HepG2 (cell line): ENCODE measurements at regions not wholly inside any gene's neighbourhood (a gene's known extent, or its start where the extent isn't known, plus 50 kb on each side); places are given as distances from the start of the nearest gene placed in this dataset.

ENCODE experiments used
- ATAC-seq: fragments of 200-7000 bp; cut with Tn5 transposase; 3 replicates; pipeline ENCODE4 v1.9.1; 2020; ENCODE audit warnings: mild to moderate bottlenecking, moderate library complexity
- BruUV-seq: library from RNA; stranded (reverse); fragments of 400-500 nt; replicated peaks from 2 replicates; lab custom pipeline; 2021; lab: Mats Ljungman, UMichigan
- CTCF ChIA-PET: fragments of 300-600 bp; formaldehyde crosslinking; extraction: SDS; loops from one replicate; lab custom pipeline; 2021; ENCODE audit warnings: low total read pairs, inconsistent platforms, low intra/inter-chr PET ratio; lab: Yijun Ruan, JAX
- POLR2A ChIA-PET: fragments of 350-600 bp; sonication (Branson Sonifier 250); formaldehyde crosslinking; loops from one replicate; lab custom pipeline; 2020; ENCODE audit warnings: antibody characterized with exemption, inconsistent platforms; lab: Yijun Ruan, JAX
- DNase-seq: peaks from one replicate; pipeline ENCODE4 v3.0.0-alpha.2; 2015; ENCODE audit warnings: low spot score
- FAIRE-seq: peaks from 3 replicates; lab custom pipeline; 2011; peaks lifted over from hg19 to GRCh38; lab: Jason Lieb, UNC
- H2AFZ ChIP-seq: one replicate; pipeline ENCODE4 v1.6.1; 2011; ENCODE audit warnings: low read length, inconsistent platforms
- H3K27ac ChIP-seq: fragments of 300-600 bp; 3 replicates; pipeline ENCODE4 v1.8.0; 2011; ENCODE audit warnings: mixed run types, mild to moderate bottlenecking, mixed read lengths, low read length, inconsistent platforms; ENCODE audit not compliant: insufficient read depth; ENCODE audit errors: extremely low read length
- H3K27me3 ChIP-seq, 2 experiments: fragments of 200-600 bp in 1 of 2; 2 replicates in 1 of 2; 3 replicates in 1 of 2; pipeline versions ENCODE4 v1.6.0 to v1.8.0; 2011; ENCODE audit warnings: low read length in 2 of 2, mild to moderate bottlenecking in 2 of 2, moderate library complexity in 2 of 2, inconsistent platforms in 1 of 2; ENCODE audit not compliant: insufficient read depth in 2 of 2, control insufficient read depth in 1 of 2
- H3K36me3 ChIP-seq, 2 experiments: fragments of 200-600 bp in 1 of 2; replicated peaks in 1 of 2; 2 replicates in 1 of 2; 3 replicates in 1 of 2; pipeline versions ENCODE4 v1.5.1 to v1.8.0; 2011; ENCODE audit warnings: low read length in 2 of 2, inconsistent platforms in 1 of 2; ENCODE audit not compliant: insufficient read depth in 2 of 2, control insufficient read depth in 1 of 2
- H3K4me1 ChIP-seq: 2 replicates; pipeline ENCODE4 v1.5.1; 2012; ENCODE audit warnings: low read length, inconsistent platforms; ENCODE audit not compliant: insufficient read depth
- H3K4me2 ChIP-seq: 2 replicates; pipeline ENCODE4 v1.6.0; 2011; ENCODE audit warnings: low read depth, low read length, inconsistent platforms
- H3K4me3 ChIP-seq, 3 experiments: fragments of 200-600 bp in 1 of 3; sonication (generic), shearing (Covaris generic) in 1 of 3; replicated peaks in 1 of 3; 2 replicates each; pipeline ENCODE4 v1.5.1; 2011 to 2016; ENCODE audit warnings: low read length in 3 of 3, inconsistent platforms in 2 of 3, low read depth in 2 of 3, mild to moderate bottlenecking in 2 of 3, control low read depth in 1 of 3, mixed read lengths in 1 of 3; ENCODE audit not compliant: insufficient read depth in 1 of 3
- H3K79me2 ChIP-seq: one replicate; pipeline ENCODE4 v1.6.1; 2011; ENCODE audit warnings: low read length, inconsistent platforms; ENCODE audit not compliant: insufficient read depth
- H3K9ac ChIP-seq: 2 replicates; pipeline ENCODE4 v1.6.0; 2011; ENCODE audit warnings: mild to moderate bottlenecking, low read depth, low read length, inconsistent platforms; ENCODE audit not compliant: insufficient read depth
- H3K9me3 ChIP-seq: 2 replicates; pipeline ENCODE4 v1.5.1; 2012; ENCODE audit warnings: mild to moderate bottlenecking, low read length
- H4K20me1 ChIP-seq: 2 replicates; pipeline ENCODE4 v1.6.0; 2011; ENCODE audit warnings: inconsistent platforms, mild to moderate bottlenecking, low read length, moderate library complexity; ENCODE audit not compliant: insufficient read depth
- ATF2 ChIP-seq: sonication (generic); formaldehyde crosslinking; IDR thresholded peaks from 2 replicates; pipeline ENCODE4 v1.4.0; 2020; ENCODE audit warnings: missing genetic modification reagents
- CEBPB ChIP-seq: IDR thresholded peaks from 2 replicates; pipeline ENCODE4 v1.6.1; 2011; ENCODE audit warnings: low read depth, low read length, improper control_type of control experiment, borderline replicate concordance
- SOX6 ChIP-seq, 2 experiments: fragments of 450-650 bp in 1 of 2; sonication (generic) in 1 of 2; formaldehyde crosslinking in 1 of 2; IDR thresholded peaks; 2 replicates each; pipeline versions ENCODE4 v1.4.0 to v1.6.1; 2017 to 2020; ENCODE audit warnings: antibody characterized with exemption in 1 of 2, mild to moderate bottlenecking in 1 of 2, missing genetic modification reagents in 1 of 2
- SRF ChIP-seq: IDR thresholded peaks from 2 replicates; pipeline ENCODE4 v1.6.1; 2011; ENCODE audit warnings: mild to moderate bottlenecking, low read depth, low read length, moderate library complexity
- ZNF3 ChIP-seq: IDR thresholded peaks from 2 replicates; pipeline ENCODE4 v1.7.0; 2017; ENCODE audit warnings: inconsistent platforms
- ZNF326 ChIP-seq: sonication (generic); formaldehyde crosslinking; IDR thresholded peaks from 2 replicates; pipeline ENCODE4 v1.4.0; 2020; ENCODE audit warnings: missing genetic modification reagents, borderline replicate concordance
- WGBS: methylation state at CpG from one replicate; pipeline ENCODE4 v1.1.6; 2017; ENCODE audit warnings: low lambda C conversion rate; 5-methylcytosine and 5-hydroxymethylcytosine counted together
- in situ Hi-C: cut with HindIII; loops from 2 replicates; pipeline ENCODE4 v1.10.0; 2017; ENCODE audit warnings: low pct_unique_long_range_greater_than_20kb; ENCODE audit not compliant: extremely low pct_ligation_motif_present
- intact Hi-C: fragments of 100-400 bp; cut with micrococcal nuclease; formaldehyde crosslinking; loops from one replicate; pipeline ENCODE4 v1.10.0; 2022; ENCODE audit not compliant: unreplicated experiment
- TF ChIP-seq, protein P1 (sequence below): sonication (generic); formaldehyde crosslinking; IDR thresholded peaks from 2 replicates; pipeline ENCODE4 v1.8.1; 2023; ENCODE audit warnings: missing genetic modification reagents, inconsistent platforms, borderline replicate concordance
- TF ChIP-seq, protein P2 (sequence below), 2 experiments: sonication (generic) in 1 of 2; formaldehyde crosslinking in 1 of 2; IDR thresholded peaks; 2 replicates each; pipeline versions ENCODE4 v1.4.0 to v1.6.1; 2018 to 2020; ENCODE audit warnings: missing genetic modification reagents in 2 of 2, borderline replicate concordance in 1 of 2, low read depth in 1 of 2, mild to moderate bottlenecking in 1 of 2, missing biosample characterization in 1 of 2

GRCh38 chr10:44460416-44460815 lies 75.5 kb upstream of the CXCL12 start:
- DNase-seq, result no peak
- H3K36me3 ChIP-seq, result no peaks in the 10 kb centered on the region
- no peaks in the 10 kb centered on the region for H4K20me1 ChIP-seq
- ChIA-PET POLR2A (no interaction called here), CTCF (no interaction called here)
- intact Hi-C loops (no loop called here), in situ Hi-C loops (no loop called here)
- BruUV-seq, result no TSS peak
- H3K27me3 ChIP-seq, result peaks cover 0 to 3% of the 10 kb centered on the region in 2 experiments; a peak in 2 of 5 replicates
- no peak for ATAC-seq
- no peak overlapping the region for H2AFZ ChIP-seq
- no peaks in the 10 kb centered on the region for H3K79me2 ChIP-seq
- H3K9ac ChIP-seq, result no peak overlapping the region
- H3K4me2 ChIP-seq, result no peak overlapping the region
- no peaks in the 10 kb centered on the region for H3K9me3 ChIP-seq
- H3K4me1 ChIP-seq, result no peaks in the 10 kb centered on the region
- TF ChIP-seq, protein P1, sequence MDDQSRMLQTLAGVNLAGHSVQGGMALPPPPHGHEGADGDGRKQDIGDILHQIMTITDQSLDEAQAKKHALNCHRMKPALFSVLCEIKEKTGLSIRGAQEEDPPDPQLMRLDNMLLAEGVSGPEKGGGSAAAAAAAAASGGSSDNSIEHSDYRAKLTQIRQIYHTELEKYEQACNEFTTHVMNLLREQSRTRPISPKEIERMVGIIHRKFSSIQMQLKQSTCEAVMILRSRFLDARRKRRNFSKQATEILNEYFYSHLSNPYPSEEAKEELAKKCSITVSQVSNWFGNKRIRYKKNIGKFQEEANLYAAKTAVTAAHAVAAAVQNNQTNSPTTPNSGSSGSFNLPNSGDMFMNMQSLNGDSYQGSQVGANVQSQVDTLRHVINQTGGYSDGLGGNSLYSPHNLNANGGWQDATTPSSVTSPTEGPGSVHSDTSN (CRISPR knock-in tag), result no peak
- no peak for TF ChIP-seq ATF2 (CRISPR knock-in tag)
- no peak for TF ChIP-seq ZNF3
- TF ChIP-seq SOX6 (IDR thresholded peaks at IDR 0.05), result no peak
- TF ChIP-seq SOX6 (CRISPR knock-in tag; IDR thresholded peaks at IDR 0.05), result no peak
- peak; percentile 30; the same call in 1 of the 2 replicates for TF ChIP-seq CEBPB
- TF ChIP-seq ZNF326 (CRISPR knock-in tag), result no peak
- no peak for TF ChIP-seq SRF
- TF ChIP-seq, protein P2, sequence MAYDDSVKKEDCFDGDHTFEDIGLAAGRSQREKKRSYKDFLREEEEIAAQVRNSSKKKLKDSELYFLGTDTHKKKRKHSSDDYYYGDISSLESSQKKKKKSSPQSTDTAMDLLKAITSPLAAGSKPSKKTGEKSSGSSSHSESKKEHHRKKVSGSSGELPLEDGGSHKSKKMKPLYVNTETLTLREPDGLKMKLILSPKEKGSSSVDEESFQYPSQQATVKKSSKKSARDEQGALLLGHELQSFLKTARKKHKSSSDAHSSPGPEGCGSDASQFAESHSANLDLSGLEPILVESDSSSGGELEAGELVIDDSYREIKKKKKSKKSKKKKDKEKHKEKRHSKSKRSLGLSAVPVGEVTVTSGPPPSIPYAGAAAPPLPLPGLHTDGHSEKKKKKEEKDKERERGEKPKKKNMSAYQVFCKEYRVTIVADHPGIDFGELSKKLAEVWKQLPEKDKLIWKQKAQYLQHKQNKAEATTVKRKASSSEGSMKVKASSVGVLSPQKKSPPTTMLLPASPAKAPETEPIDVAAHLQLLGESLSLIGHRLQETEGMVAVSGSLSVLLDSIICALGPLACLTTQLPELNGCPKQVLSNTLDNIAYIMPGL (CRISPR knock-in tag; IDR thresholded peaks at IDR 0.05; ENCODE audit: borderline replicate concordance in 1 of 2, low read depth in 1 of 2), result no peak
- no peak overlapping the region for H3K27ac ChIP-seq
- H3K4me3 ChIP-seq, result no peak overlapping the region
- 0% methylated on average over 1 of the region's 1 CpG for WGBS
- FAIRE-seq, result no peak
